GM19455 (cell line): ENCODE measurements at regions not wholly inside any gene's neighbourhood (a gene's known extent, or its start where the extent isn't known, plus 50 kb on each side); places are given as distances from the start of the nearest gene placed in this dataset.
"Not testable (repeated sequence)": the region's sequence is repeated elsewhere in the genome, so short reads cannot be mapped to it uniquely, and the experiment has no call there.

ENCODE experiments used
- ATAC-seq: cut with Tn5 transposase; IDR thresholded peaks from one replicate; pipeline ENCODE4 v1.9.1; 2021; ENCODE audit not compliant: unreplicated experiment

DNA sequence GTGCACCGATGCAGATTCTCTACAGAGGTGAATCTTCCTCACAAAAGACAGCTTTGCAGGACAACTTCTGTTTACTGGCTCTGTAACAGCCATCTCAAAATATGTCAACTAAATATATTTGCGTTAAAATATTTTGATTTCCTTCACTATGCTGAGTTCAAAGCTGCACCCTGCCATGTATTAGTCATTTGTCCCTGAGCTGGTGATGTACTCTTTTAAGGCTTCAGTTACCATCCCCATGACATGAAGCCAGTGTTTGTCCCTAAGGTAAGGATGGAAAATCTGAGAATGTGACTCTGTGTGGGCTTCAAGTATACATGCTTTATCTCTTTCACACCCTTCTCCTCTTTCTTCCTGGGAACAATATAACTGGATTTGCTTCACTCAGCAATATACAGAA, 70.2 kb upstream of the BTG3 start:
- ATAC-seq = no peak

DNA sequence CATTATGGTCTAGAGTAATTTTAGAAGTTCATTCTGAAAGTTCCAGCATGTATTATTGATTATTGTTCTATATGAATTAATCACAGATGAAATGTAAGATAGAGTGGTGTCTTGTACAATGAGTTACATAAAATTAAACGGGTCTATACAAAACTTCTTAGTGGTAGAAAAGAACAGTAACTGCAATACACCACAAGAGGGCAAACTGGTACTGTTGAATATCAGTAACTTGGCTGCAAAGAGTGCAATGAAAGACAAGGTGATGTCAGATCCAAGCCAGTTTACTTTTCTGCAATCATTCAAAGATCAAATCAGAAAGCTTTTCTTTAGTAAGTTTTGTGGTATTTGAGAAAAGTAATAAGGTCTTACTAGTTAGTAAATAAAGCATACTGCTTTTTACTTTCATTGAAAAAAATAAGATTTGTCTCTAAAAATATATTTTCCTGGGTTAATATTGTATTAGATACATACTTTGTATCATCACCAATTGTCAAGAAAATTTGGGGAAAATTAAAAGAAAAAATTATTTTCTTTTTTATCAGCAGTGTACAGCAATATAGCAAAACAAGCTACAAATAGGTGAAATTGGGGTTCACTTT, 66.4 kb upstream of the BTG3 start:
- peak; percentile 76 for ATAC-seq

GRCh38 chr21:17676930-17677329, 64.2 kb upstream of the BTG3 start:
- ATAC-seq = not testable (repeated sequence)

DNA sequence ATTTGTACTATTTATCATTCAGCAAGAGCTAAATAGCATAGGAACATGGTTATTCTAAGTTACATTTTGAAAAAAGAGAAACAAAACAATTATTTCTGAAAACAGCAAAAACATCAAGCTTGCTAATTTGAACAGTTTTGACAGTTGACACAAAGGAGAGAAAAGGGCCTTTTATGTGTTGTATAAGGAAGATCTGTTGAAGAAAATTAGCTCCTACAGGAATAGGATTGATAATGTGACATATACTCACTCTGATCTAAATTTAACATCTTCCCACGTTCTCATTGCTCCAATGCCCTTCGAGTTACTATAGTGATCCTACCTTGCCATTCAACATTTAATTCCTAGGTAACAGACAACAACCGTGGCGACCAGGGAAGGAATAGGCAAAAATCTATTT, 61.4 kb upstream of the BTG3 start:
- no peak for ATAC-seq

DNA sequence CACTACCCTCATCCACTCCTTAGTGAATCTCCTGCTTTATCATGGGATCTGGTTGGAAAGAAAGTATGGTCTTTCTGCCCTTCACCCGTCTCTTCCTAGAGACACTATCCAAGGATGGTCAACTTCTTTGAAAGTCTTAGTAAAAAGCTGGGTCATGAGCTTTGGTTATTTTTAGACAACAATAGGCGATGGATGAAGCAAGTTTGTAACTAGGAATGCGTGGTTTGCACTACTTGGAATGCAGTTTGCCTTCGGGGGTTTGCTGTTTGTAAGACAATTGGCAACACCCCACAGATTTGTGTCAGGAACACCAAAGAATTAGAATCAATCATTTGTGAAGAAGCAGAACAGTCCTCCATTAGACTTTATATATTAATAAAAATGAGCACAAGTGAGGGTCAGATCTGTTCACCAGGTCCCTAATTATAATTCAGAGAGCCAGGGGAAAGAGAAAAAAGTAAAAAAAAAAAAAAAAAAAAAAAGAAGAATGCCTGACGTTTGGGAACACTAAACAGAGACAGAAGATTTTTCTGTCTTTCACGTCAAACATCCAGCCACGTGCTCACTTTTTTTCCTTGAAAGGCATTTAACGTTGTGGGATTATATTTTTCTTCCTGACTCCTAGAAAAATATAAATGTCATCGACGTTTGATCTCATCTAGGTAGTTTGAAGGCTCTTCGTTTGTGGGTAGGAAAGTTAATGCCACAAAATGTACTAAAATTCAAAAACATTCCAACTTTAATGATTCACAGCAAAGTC, 60.7 kb upstream of the BTG3 start:
- no peak for ATAC-seq

DNA sequence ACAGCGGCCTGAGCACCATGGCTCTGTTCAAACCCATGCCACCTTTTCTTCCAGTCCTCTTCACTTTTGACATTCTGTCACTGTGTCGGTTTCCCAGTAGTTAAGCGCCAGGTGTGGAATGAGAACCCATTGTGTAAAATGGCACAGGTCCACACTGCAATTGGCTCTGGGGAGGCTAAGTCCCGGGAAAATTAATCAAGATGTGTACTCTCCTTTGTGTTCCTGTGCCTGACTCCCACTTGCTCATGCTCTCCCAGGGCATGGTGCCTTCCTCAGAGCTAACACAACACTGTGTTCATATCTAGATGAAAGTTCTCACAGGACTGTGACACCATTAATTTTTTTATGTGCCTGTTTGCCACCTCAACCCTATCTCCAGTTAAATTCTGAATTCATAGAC, 59.0 kb upstream of the BTG3 start:
- no peak for ATAC-seq

DNA sequence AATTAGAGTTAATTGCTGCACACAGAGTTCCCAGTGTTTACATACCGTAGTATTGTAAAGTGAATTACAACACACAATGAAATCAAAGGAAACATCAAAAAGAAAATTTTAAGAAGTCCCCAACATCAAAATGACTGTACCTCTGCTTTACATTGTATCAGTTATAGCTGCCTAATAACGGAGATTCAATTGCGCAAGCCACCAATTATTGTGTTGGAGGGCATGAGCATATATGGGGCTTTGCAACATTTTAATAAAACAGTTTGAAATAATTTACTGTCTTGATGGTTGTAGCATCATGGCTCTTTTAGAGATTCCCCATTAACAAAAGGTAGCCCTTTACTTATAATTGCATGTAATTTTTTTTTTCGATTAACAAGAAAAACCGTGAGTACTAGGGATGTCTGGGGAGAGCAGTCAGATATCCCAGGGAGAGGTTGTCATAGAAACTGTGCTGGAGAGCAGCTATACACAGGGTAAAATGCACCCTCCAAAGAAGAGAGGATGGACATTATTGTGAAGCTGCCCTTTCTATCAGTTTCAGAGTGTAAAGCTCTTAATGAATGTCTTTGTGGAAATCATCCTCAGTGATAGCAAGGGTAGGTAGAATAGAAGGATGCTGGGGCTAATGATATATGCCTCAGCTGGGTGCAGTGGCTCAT, 55.9 kb upstream of the BTG3 start:
- no peak for ATAC-seq

DNA sequence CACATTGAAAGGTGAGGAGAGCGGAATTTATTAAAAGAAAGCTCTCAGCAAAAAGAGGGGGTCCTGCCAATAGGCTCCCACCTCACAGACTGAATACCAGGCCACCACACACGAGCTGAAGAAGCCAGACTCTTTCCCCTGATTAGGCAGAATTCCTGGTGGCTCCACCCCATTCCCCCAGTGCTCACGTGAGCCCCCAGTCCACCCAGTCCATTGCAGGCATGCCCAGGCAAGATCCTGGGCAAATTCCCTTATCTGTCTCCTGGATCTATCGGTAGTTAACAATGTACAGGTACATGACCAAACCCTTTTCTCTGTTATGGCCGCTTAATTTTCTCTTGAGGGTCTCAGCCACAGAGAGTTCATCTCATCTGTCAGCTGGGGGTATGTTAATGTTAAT, 54.6 kb upstream of the BTG3 start:
- no peak for ATAC-seq
